H9 (cell line): ENCODE measurements at regions not wholly inside any gene's neighbourhood (a gene's known extent, or its start where the extent isn't known, plus 50 kb on each side); places are given as distances from the start of the nearest gene placed in this dataset.

Experiments used
- DNase-seq: peaks from one replicate; pipeline ENCODE4 v3.0.0-alpha.2; 2017
- H2AFZ ChIP-seq: one replicate; pipeline ENCODE4 v1.6.1; 2013; ENCODE audit warnings: mild to moderate bottlenecking, low read length, control low read depth, moderate library complexity
- H2AK5ac ChIP-seq: 2 replicates; pipeline ENCODE4 v1.6.1; 2013; ENCODE audit warnings: low read length, control low read depth, mixed read lengths; ENCODE audit not compliant: insufficient read length
- H2BK120ac ChIP-seq: one replicate; pipeline ENCODE4 v1.6.1; 2013; ENCODE audit warnings: low read depth, mild to moderate bottlenecking, low read length, control low read depth, inconsistent platforms; ENCODE audit not compliant: poor library complexity, severe bottlenecking
- H2BK12ac ChIP-seq: 2 replicates; pipeline ENCODE4 v1.6.1; 2013; ENCODE audit warnings: low read length, control low read depth, mixed read lengths, low read depth; ENCODE audit not compliant: insufficient read length
- H2BK15ac ChIP-seq: 2 replicates; pipeline ENCODE4 v1.6.1; 2013; ENCODE audit warnings: low read depth, low read length, control low read depth
- H2BK20ac ChIP-seq: one replicate; pipeline ENCODE4 v1.6.1; 2013; ENCODE audit warnings: low read depth, mild to moderate bottlenecking, low read length, control low read depth, inconsistent platforms; ENCODE audit not compliant: poor library complexity, severe bottlenecking
- H2BK5ac ChIP-seq: 2 replicates; pipeline ENCODE4 v1.6.1; 2013; ENCODE audit warnings: low read length, control low read depth, mixed read lengths; ENCODE audit not compliant: insufficient read length
- H3K14ac ChIP-seq: 2 replicates; pipeline ENCODE4 v1.6.1; 2013; ENCODE audit warnings: low read length, control low read depth; ENCODE audit not compliant: insufficient read depth
- H3K18ac ChIP-seq: 2 replicates; pipeline ENCODE4 v1.6.1; 2013; ENCODE audit warnings: low read depth, mild to moderate bottlenecking, mixed read lengths, low read length, control low read depth; ENCODE audit not compliant: insufficient read length
- H3K23ac ChIP-seq: 2 replicates; pipeline ENCODE4 v1.6.1; 2013; ENCODE audit warnings: low read length, control low read depth, mixed read lengths, low read depth; ENCODE audit not compliant: insufficient read length
- H3K23me2 ChIP-seq: 2 replicates; pipeline ENCODE4 v1.6.1; 2013; ENCODE audit warnings: low read depth, mild to moderate bottlenecking, mixed read lengths, low read length, control low read depth; ENCODE audit not compliant: insufficient read length, poor library complexity, severe bottlenecking
- H3K27ac ChIP-seq: 2 replicates; pipeline ENCODE4 v1.5.1; 2013; ENCODE audit warnings: low read length, control low read depth, mixed read lengths, low read depth; ENCODE audit not compliant: insufficient read length
- H3K27me3 ChIP-seq: 2 replicates; pipeline ENCODE4 v1.6.1; 2013; ENCODE audit warnings: low read length, control low read depth, inconsistent platforms; ENCODE audit not compliant: insufficient read depth
- H3K4ac ChIP-seq: 2 replicates; pipeline ENCODE4 v1.6.1; 2013; ENCODE audit warnings: low read depth, mild to moderate bottlenecking, control low read depth, inconsistent platforms, low read length, moderate library complexity
- H3K4me1 ChIP-seq: 2 replicates; pipeline ENCODE4 v1.6.1; 2013; ENCODE audit warnings: low read length, control low read depth, inconsistent platforms; ENCODE audit not compliant: insufficient read depth
- H3K4me2 ChIP-seq: 2 replicates; pipeline ENCODE4 v1.6.1; 2013; ENCODE audit warnings: low read length, control low read depth, mixed read lengths; ENCODE audit not compliant: insufficient read length, insufficient read depth
- H3K56ac ChIP-seq: 2 replicates; pipeline ENCODE4 v1.6.1; 2013; ENCODE audit warnings: low read depth, mild to moderate bottlenecking, mixed read lengths, low read length, control low read depth; ENCODE audit not compliant: insufficient read length
- H3K79me1 ChIP-seq: 2 replicates; pipeline ENCODE4 v1.6.1; 2013; ENCODE audit warnings: low read depth, mild to moderate bottlenecking, moderate library complexity, low read length, control low read depth, inconsistent platforms; ENCODE audit not compliant: insufficient read depth, poor library complexity, severe bottlenecking
- H3K79me2 ChIP-seq: 2 replicates; pipeline ENCODE4 v1.6.1; 2013; ENCODE audit warnings: low read length, control low read depth, inconsistent platforms; ENCODE audit not compliant: insufficient read depth
- H3K9ac ChIP-seq: 2 replicates; pipeline ENCODE4 v1.6.1; 2013; ENCODE audit warnings: low read length, control low read depth, mixed read lengths; ENCODE audit not compliant: insufficient read length; ENCODE audit errors: extremely low read depth
- H3K9me3 ChIP-seq: one replicate; pipeline ENCODE4 v1.6.1; 2013; ENCODE audit warnings: low read depth, low read length, inconsistent platforms; ENCODE audit not compliant: control insufficient read depth
- H3T11ph ChIP-seq: one replicate; pipeline ENCODE4 v1.6.1; 2013; ENCODE audit warnings: mild to moderate bottlenecking, low read length, control low read depth, inconsistent platforms
- H4K20me1 ChIP-seq: one replicate; pipeline ENCODE4 v1.6.1; 2013; ENCODE audit not compliant: control insufficient read depth, insufficient read length, insufficient read depth
- H4K5ac ChIP-seq: 2 replicates; pipeline ENCODE4 v1.6.1; 2013; ENCODE audit warnings: low read depth, mild to moderate bottlenecking, mixed read lengths, low read length, control low read depth; ENCODE audit not compliant: insufficient read length
- H4K8ac ChIP-seq: replicated peaks from 2 replicates; pipeline ENCODE4 v1.6.1; 2013; ENCODE audit warnings: low read length, control low read depth, mixed read lengths, low read depth; ENCODE audit not compliant: insufficient read length
- H4K91ac ChIP-seq: 2 replicates; pipeline ENCODE4 v1.6.1; 2013; ENCODE audit warnings: low read depth, mild to moderate bottlenecking, moderate library complexity, mixed read lengths, low read length, control low read depth; ENCODE audit not compliant: insufficient read length
- H3K27ac Mint-ChIP-seq, 3 experiments: 2 replicates in 2 of 3; 3 replicates in 1 of 3; pipeline ENCODE4 v1.8.0; 2020 to 2021; ENCODE audit warnings: mixed read lengths in 3 of 3, mild to moderate bottlenecking in 1 of 3, moderate library complexity in 1 of 3
- H3K27me3 Mint-ChIP-seq: 2 replicates; pipeline ENCODE4 v1.8.0; 2021; ENCODE audit warnings: low read depth, mild to moderate bottlenecking, moderate library complexity, mixed read lengths
- H3K36me3 Mint-ChIP-seq, 3 experiments: 2 replicates in 2 of 3; 3 replicates in 1 of 3; pipeline ENCODE4 v1.8.0; 2020 to 2021; ENCODE audit warnings: low read depth in 3 of 3, mixed read lengths in 3 of 3; ENCODE audit not compliant: insufficient read depth in 1 of 3
- H3K4me1 Mint-ChIP-seq, 2 experiments: 2 replicates each; pipeline ENCODE4 v1.8.0; 2020; ENCODE audit warnings: mixed read lengths in 2 of 2
- H3K4me3 Mint-ChIP-seq, 2 experiments: 2 replicates in 1 of 2; 3 replicates in 1 of 2; pipeline ENCODE4 v1.8.0; 2020 to 2021; ENCODE audit warnings: mild to moderate bottlenecking in 2 of 2, mixed read lengths in 2 of 2, moderate library complexity in 1 of 2
- H3K9me3 Mint-ChIP-seq, 2 experiments: 2 replicates in 1 of 2; 3 replicates in 1 of 2; pipeline ENCODE4 v1.8.0; 2020; ENCODE audit warnings: mild to moderate bottlenecking in 2 of 2, mixed read lengths in 2 of 2, moderate library complexity in 1 of 2
- CTCF ChIP-seq: fragments of 200-600 bp; sonication (generic); conservative IDR thresholded peaks from 3 replicates; pipeline ENCODE4 v1.8.0; 2021; ENCODE audit warnings: antibody characterized with exemption, mild to moderate bottlenecking
- whole genome bisulfite sequencing: extraction: QIAGEN DNeasy Blood & Tissue Kit; methylation state at CpG from one replicate; pipeline ENCODE4 v1.1.7; 2013; ENCODE audit warnings: missing lambda C conversion rate, low lambda C conversion rate, mixed read lengths; ENCODE audit not compliant: insufficient read length; ENCODE audit errors: extremely low coverage; 5-methylcytosine and 5-hydroxymethylcytosine counted together

- no peak overlapping the region for H3K4me3 Mint-ChIP-seq
- no peak overlapping the region for H3K9ac ChIP-seq
- no peaks in the 10 kb centered on the region for H3K23me2 ChIP-seq
- H3K56ac ChIP-seq = no peak overlapping the region
- H3K36me3 Mint-ChIP-seq = no peaks in the 10 kb centered on the region
- no peaks in the 10 kb centered on the region for H3K79me2 ChIP-seq
- no peak overlapping the region for H3K23ac ChIP-seq
- TF ChIP-seq CTCF = no peak
- H2BK15ac ChIP-seq = no peak overlapping the region
- H3K4me1 Mint-ChIP-seq = no peaks in the 10 kb centered on the region
- no peak overlapping the region for H4K8ac ChIP-seq
- WGBS = no CpG with 5 or more reads among the region's 4 CpGs
- H3T11ph ChIP-seq = no peak overlapping the region
- DNase-seq = no peak
- H3K4me2 ChIP-seq = no peak overlapping the region
- no peak overlapping the region for H3K14ac ChIP-seq
- no peak overlapping the region for H2BK20ac ChIP-seq
- H3K79me1 ChIP-seq = no peaks in the 10 kb centered on the region
- no peak overlapping the region for H2BK12ac ChIP-seq
- no peak overlapping the region for H2AFZ ChIP-seq
- H2BK120ac ChIP-seq = no peak overlapping the region
- no peak overlapping the region for H3K4ac ChIP-seq
- H3K18ac ChIP-seq = no peak overlapping the region
- no peak overlapping the region for H2AK5ac ChIP-seq
- H3K27me3 ChIP-seq = no peaks in the 10 kb centered on the region
- H3K27me3 Mint-ChIP-seq = no peaks in the 10 kb centered on the region
- H2BK5ac ChIP-seq = no peak overlapping the region
- H3K9me3 Mint-ChIP-seq = no peaks in the 10 kb centered on the region
- H4K20me1 ChIP-seq = no peaks in the 10 kb centered on the region
- no peaks in the 10 kb centered on the region for H3K4me1 ChIP-seq
- H3K27ac Mint-ChIP-seq = no peak overlapping the region
- H4K5ac ChIP-seq = no peak overlapping the region
- H4K91ac ChIP-seq = no peak overlapping the region
- no peak overlapping the region for H3K27ac ChIP-seq
- no peaks in the 10 kb centered on the region for H3K9me3 ChIP-seq
Measured at GRCh38 chr12:76945867-76946266, 67.0 kb upstream of the CSRP2 start.
